ENCODE measurements at regions not wholly inside any gene's neighbourhood (a gene's known extent, or its start where the extent isn't known, plus 50 kb on each side); places are given as distances from the start of the nearest gene placed in this dataset.

DNA sequence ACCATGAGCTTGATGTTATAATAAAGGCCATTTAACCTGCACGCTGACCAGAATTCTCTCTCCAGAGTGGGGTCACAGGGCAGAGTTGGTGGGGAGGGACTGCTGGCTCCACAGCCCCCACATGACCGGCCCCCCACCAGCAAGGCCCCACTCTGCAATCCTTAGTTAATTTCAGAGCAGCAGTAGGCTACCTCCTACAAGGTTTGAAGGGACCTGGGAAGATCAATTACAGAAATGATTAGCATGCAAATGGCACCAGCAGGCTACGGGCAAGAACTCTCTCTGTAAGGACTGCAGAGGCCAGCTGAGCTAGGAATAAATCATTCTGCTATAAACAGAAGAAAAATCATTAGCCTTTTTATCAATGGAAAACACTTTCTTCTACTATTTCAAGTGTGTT, 135.3 kb downstream of the C1D start:
- H3K36me3 ChIP-seq (ENCODE audit: insufficient read depth, low read length) = no peaks in the 10 kb centered on the region

DNA sequence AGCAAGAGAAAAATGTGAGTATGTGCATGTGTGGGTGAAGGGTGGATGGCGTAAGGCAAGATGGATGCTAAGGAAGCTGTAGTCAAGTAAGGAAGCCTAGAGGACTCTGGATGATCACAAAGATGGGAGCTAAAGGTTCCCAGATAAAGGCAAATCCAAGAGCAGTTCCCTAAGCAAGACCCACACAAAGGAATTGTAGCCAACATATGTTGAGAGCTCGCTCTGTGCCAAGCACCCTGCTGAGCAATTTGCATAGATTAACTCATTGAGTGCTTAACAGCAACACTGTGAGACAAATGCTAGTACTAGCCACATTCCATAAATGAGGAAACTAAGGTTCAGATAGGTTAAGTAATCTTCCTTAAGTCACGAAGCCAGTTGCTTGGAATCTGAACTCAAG, 132.6 kb downstream of the C1D start:
- no peaks in the 10 kb centered on the region for H3K9me3 ChIP-seq (ENCODE audit: low read length)
- H3K9me2 ChIP-seq (replicated peaks; ENCODE audit: insufficient read depth, low read length) = no peaks in the 10 kb centered on the region
- no peak overlapping the region for H3K4me2 ChIP-seq (ENCODE audit: low read depth, low read length, poor library complexity, severe bottlenecking)
- H2AFZ ChIP-seq (ENCODE audit: low read length) = no peak overlapping the region
- no peaks in the 10 kb centered on the region for H3K36me3 ChIP-seq (ENCODE audit: insufficient read depth, low read length)
- H3K9ac ChIP-seq (ENCODE audit: low read length) = no peak overlapping the region
- no peak overlapping the region for H3K4me3 ChIP-seq (ENCODE audit: low read length)
- no peaks in the 10 kb centered on the region for H4K20me1 ChIP-seq (ENCODE audit: insufficient read depth, low read depth, low read length)
- no peak overlapping the region for H3K27ac ChIP-seq (ENCODE audit: low read length)
- H3K27me3 ChIP-seq (ENCODE audit: low read length) = no peaks in the 10 kb centered on the region
- H3K79me2 ChIP-seq (ENCODE audit: low read length) = no peaks in the 10 kb centered on the region
- H3K4me1 ChIP-seq (ENCODE audit: low read length) = no peaks in the 10 kb centered on the region
- no peak for DNase-seq

More for the DNA sequence above, 135.3 kb downstream of the C1D start:
- Histone ChIP-seq H3K9me2 (replicated peaks; ENCODE audit: insufficient read depth, low read length) (no peaks in the 10 kb centered on the region), H3K9me3 (ENCODE audit: low read length) (no peaks in the 10 kb centered on the region), H3K27me3 (ENCODE audit: low read length) (no peaks in the 10 kb centered on the region), H3K4me3 (ENCODE audit: low read length) (no peak overlapping the region), H4K20me1 (ENCODE audit: insufficient read depth, low read depth, low read length) (no peaks in the 10 kb centered on the region), H3K27ac (ENCODE audit: low read length) (no peak overlapping the region), H3K4me2 (ENCODE audit: low read depth, low read length, poor library complexity, severe bottlenecking) (no peak overlapping the region), H3K9ac (ENCODE audit: low read length) (no peak overlapping the region), H3K79me2 (ENCODE audit: low read length) (no peaks in the 10 kb centered on the region), H2AFZ (ENCODE audit: low read length) (no peak overlapping the region), H3K4me1 (ENCODE audit: low read length) (no peaks in the 10 kb centered on the region)
- DNase-seq = no peak

DNA sequence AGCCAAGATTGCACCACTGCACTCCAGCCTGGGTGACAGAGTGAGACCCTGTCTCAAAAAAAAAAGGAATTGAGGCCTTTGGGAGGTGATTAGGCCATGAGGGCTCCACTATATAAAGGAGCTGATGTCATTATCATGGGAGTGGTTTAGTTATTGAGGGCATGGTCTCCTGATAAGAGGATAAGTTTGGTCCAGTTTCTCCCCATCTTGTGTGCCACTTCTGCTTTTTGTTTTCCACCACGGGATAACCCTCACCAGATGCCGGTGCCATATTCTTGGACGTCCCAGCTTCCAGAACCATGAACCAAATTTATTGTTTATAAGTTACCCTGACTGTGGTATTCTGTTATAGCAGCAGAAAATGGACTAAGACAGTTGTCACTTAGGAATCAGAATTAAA, 125.8 kb downstream of the C1D start:
- H3K36me3 ChIP-seq (ENCODE audit: insufficient read depth, low read length) = no peaks in the 10 kb centered on the region
- H3K79me2 ChIP-seq (ENCODE audit: low read length) = no peaks in the 10 kb centered on the region
- no peak overlapping the region for H3K9ac ChIP-seq (ENCODE audit: low read length)
- H3K27ac ChIP-seq (ENCODE audit: low read length) = no peak overlapping the region
- no peaks in the 10 kb centered on the region for H3K9me2 ChIP-seq (replicated peaks; ENCODE audit: insufficient read depth, low read length)
- H3K4me1 ChIP-seq (ENCODE audit: low read length) = no peaks in the 10 kb centered on the region
- H2AFZ ChIP-seq (ENCODE audit: low read length) = no peak overlapping the region
- no peaks in the 10 kb centered on the region; the same call in 1 of the 2 replicates for H3K27me3 ChIP-seq (ENCODE audit: low read length)
- H3K4me2 ChIP-seq (ENCODE audit: low read depth, low read length, poor library complexity, severe bottlenecking) = no peak overlapping the region
- no peak overlapping the region for H3K4me3 ChIP-seq (ENCODE audit: low read length)
- DNase-seq = no peak
- no peaks in the 10 kb centered on the region for H4K20me1 ChIP-seq (ENCODE audit: insufficient read depth, low read depth, low read length)
- H3K9me3 ChIP-seq (ENCODE audit: low read length) = no peaks in the 10 kb centered on the region

DNA sequence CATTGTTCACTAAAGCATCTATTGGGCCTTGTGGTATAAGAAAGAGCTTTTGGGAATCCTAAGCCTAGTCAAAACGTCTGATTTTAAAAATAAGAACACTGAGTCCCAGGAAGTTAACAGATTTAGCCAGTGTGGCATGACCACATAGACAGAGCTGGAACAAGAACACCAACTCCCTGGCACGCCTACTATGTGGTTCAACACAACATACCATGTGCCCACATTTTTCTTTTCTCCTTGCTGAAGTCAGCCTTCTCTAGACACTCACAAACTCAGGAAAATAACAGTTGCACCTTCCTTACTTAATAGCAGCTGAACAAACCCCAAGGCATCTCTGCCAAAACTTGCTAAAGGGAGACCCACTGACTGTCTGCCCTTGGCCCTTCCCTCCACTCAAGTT, 124.8 kb downstream of the C1D start:
- Histone ChIP-seq H2AFZ (ENCODE audit: low read length) (no peak overlapping the region), H3K4me1 (ENCODE audit: low read length) (no peaks in the 10 kb centered on the region), H3K4me3 (ENCODE audit: low read length) (no peak overlapping the region)

DNA sequence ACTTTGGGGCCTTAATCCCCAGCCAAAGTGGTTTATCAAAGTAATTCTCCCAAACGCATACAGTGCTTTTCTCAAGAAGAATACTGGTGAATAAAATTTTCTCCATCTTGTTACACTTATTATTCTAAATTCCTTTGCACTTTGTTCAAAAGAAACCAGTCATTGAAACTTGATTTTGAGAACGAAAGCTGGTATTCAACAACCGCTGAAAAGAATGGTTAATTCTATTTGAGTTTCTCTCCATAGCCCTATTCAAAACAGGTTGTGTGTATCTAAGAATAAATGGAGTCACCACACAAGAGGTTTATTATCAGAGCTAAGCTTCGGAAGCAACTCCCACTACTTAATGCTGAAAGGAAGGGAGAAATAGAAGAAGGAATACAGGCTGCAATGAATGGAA, 117.7 kb downstream of the C1D start:
- no peak overlapping the region for H3K4me3 ChIP-seq (ENCODE audit: low read length)
- no peaks in the 10 kb centered on the region for H3K79me2 ChIP-seq (ENCODE audit: low read length)
- H3K4me1 ChIP-seq (ENCODE audit: low read length) = no peaks in the 10 kb centered on the region
- H3K9me3 ChIP-seq (ENCODE audit: low read length) = no peaks in the 10 kb centered on the region
- H3K36me3 ChIP-seq (ENCODE audit: insufficient read depth, low read length) = no peaks in the 10 kb centered on the region
- no peak overlapping the region for H3K27ac ChIP-seq (ENCODE audit: low read length)
- no peaks in the 10 kb centered on the region for H3K9me2 ChIP-seq (replicated peaks; ENCODE audit: insufficient read depth, low read length)
- no peaks in the 10 kb centered on the region; the same call in 1 of the 2 replicates for H3K27me3 ChIP-seq (ENCODE audit: low read length)
- no peak overlapping the region for H3K9ac ChIP-seq (ENCODE audit: low read length)
- H3K4me2 ChIP-seq (ENCODE audit: low read depth, low read length, poor library complexity, severe bottlenecking) = no peak overlapping the region
- no peak overlapping the region for H2AFZ ChIP-seq (ENCODE audit: low read length)
- DNase-seq = no peak
- H4K20me1 ChIP-seq (ENCODE audit: insufficient read depth, low read depth, low read length) = no peaks in the 10 kb centered on the region

More for the DNA sequence above, 124.8 kb downstream of the C1D start:
- no peak overlapping the region for H3K4me2 ChIP-seq (ENCODE audit: low read depth, low read length, poor library complexity, severe bottlenecking)
- no peak for DNase-seq
- H3K9me3 ChIP-seq (ENCODE audit: low read length) = no peaks in the 10 kb centered on the region
- no peaks in the 10 kb centered on the region for H3K36me3 ChIP-seq (ENCODE audit: insufficient read depth, low read length)
- H3K9ac ChIP-seq (ENCODE audit: low read length) = no peak overlapping the region
- no peaks in the 10 kb centered on the region for H4K20me1 ChIP-seq (ENCODE audit: insufficient read depth, low read depth, low read length)
- no peaks in the 10 kb centered on the region for H3K9me2 ChIP-seq (replicated peaks; ENCODE audit: insufficient read depth, low read length)
- H3K27ac ChIP-seq (ENCODE audit: low read length) = no peak overlapping the region
- no peaks in the 10 kb centered on the region; the same call in 1 of the 2 replicates for H3K27me3 ChIP-seq (ENCODE audit: low read length)
- H3K79me2 ChIP-seq (ENCODE audit: low read length) = no peaks in the 10 kb centered on the region

DNA sequence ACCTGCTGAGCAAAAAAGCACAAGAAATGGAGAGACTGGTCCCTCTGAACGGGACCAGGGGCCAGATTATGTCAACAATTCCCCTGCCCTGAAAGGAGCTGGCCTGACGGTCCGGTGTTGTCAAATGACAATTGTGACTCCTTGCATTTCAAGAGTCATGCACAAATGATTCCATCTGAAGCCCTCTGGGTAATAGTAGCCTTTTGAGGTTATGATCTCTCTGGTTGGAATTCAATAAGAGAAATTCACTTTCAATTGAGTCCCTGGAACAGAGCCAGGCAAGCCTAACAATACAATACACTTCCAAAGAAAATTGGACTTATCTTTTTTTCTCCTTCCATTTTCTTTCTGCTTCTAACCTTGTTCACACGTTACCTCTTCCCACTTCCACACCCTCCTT, 116.9 kb downstream of the C1D start:
- no peaks in the 10 kb centered on the region for H3K27me3 ChIP-seq (ENCODE audit: low read length)
- H3K4me2 ChIP-seq (ENCODE audit: low read depth, low read length, poor library complexity, severe bottlenecking) = no peak overlapping the region
- no peak for DNase-seq
- no peak overlapping the region for H3K4me3 ChIP-seq (ENCODE audit: low read length)
- H3K9me2 ChIP-seq (replicated peaks; ENCODE audit: insufficient read depth, low read length) = no peaks in the 10 kb centered on the region
- H3K36me3 ChIP-seq (ENCODE audit: insufficient read depth, low read length) = no peaks in the 10 kb centered on the region
- no peaks in the 10 kb centered on the region for H3K4me1 ChIP-seq (ENCODE audit: low read length)
- H3K9ac ChIP-seq (ENCODE audit: low read length) = no peak overlapping the region
- H3K9me3 ChIP-seq (ENCODE audit: low read length) = no peaks in the 10 kb centered on the region
- H2AFZ ChIP-seq (ENCODE audit: low read length) = no peak overlapping the region
- no peaks in the 10 kb centered on the region for H3K79me2 ChIP-seq (ENCODE audit: low read length)
- H3K27ac ChIP-seq (ENCODE audit: low read length) = no peak overlapping the region
- no peaks in the 10 kb centered on the region for H4K20me1 ChIP-seq (ENCODE audit: insufficient read depth, low read depth, low read length)

DNA sequence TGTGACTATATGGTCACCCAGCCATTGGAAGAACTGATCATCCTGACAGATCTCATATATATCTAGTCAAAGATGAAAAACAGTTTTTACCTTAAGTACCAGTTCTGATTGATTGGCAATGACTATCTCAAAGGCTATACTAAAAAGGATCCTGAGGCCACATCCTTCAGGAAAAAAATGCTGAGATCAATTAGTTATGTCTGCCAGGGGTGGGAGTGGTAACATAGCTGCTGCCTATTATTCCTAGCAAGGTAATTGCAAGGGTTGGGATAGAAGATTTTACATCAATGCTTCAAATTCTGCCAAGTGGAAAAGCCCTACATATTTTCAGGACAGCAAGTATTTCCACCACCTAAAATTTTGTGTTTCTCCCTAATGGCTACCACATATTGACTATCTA, 114.7 kb downstream of the C1D start:
- Histone ChIP-seq H4K20me1 (ENCODE audit: insufficient read depth, low read depth, low read length) (no peaks in the 10 kb centered on the region), H3K4me1 (ENCODE audit: low read length) (no peaks in the 10 kb centered on the region), H3K27me3 (ENCODE audit: low read length) (no peaks in the 10 kb centered on the region), H3K4me2 (ENCODE audit: low read depth, low read length, poor library complexity, severe bottlenecking) (no peak overlapping the region), H2AFZ (ENCODE audit: low read length) (no peak overlapping the region), H3K9ac (ENCODE audit: low read length) (no peak overlapping the region), H3K79me2 (ENCODE audit: low read length) (no peaks in the 10 kb centered on the region), H3K36me3 (ENCODE audit: insufficient read depth, low read length) (no peaks in the 10 kb centered on the region), H3K9me2 (replicated peaks; ENCODE audit: insufficient read depth, low read length) (no peaks in the 10 kb centered on the region), H3K9me3 (ENCODE audit: low read length) (no peaks in the 10 kb centered on the region), H3K27ac (ENCODE audit: low read length) (no peak overlapping the region), H3K4me3 (ENCODE audit: low read length) (no peak overlapping the region)
- no peak for DNase-seq

DNA sequence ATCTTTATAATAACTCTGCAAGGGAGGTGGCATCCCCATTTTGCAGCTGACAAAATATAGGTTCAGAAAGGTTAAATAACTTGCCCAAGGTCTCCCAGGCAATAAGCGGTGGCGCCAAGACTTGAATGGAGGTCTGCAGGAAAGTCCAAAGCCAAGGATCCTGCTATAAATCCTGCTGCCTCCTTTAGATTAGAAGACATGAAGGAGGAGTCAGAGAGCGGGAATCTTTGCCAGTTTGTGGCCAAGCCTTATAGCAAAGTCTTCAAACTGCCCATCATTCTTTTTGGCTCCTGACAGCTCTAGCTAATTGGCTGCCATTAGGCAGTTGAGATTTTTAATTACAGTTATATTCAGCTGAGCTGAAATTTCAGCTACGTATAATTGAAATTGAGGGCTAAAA, 114.3 kb downstream of the C1D start:
- no peak for DNase-seq
- H3K9me3 ChIP-seq (ENCODE audit: low read length) = no peaks in the 10 kb centered on the region
- H3K27me3 ChIP-seq (ENCODE audit: low read length) = no peaks in the 10 kb centered on the region
- no peak overlapping the region for H3K9ac ChIP-seq (ENCODE audit: low read length)
- no peaks in the 10 kb centered on the region for H3K79me2 ChIP-seq (ENCODE audit: low read length)
- H3K4me2 ChIP-seq (ENCODE audit: low read depth, low read length, poor library complexity, severe bottlenecking) = no peak overlapping the region
- H3K27ac ChIP-seq (ENCODE audit: low read length) = no peak overlapping the region
- H3K9me2 ChIP-seq (replicated peaks; ENCODE audit: insufficient read depth, low read length) = no peaks in the 10 kb centered on the region
- H3K4me1 ChIP-seq (ENCODE audit: low read length) = no peaks in the 10 kb centered on the region
- H4K20me1 ChIP-seq (ENCODE audit: insufficient read depth, low read depth, low read length) = no peaks in the 10 kb centered on the region
- no peak overlapping the region for H2AFZ ChIP-seq (ENCODE audit: low read length)
- no peak overlapping the region for H3K4me3 ChIP-seq (ENCODE audit: low read length)
- H3K36me3 ChIP-seq (ENCODE audit: insufficient read depth, low read length) = no peaks in the 10 kb centered on the region

DNA sequence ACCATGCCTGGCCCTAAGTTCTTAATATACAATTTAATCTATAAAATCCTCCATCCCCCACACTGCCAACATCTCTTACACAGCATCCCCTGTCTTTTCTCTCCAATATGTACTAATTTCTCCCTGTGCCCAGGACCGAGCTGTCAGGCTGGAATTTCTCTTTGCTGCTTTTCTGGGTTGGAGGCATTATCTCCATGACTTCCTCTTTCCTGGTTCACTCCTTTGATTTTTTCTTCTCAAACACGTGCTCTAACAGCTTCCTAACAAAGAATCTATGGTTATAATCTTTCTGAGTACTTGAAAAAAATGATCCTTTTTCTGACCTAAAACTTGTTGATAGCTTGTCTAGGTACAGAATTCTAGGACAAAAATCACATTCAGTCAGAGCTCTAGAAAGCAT, 112.8 kb downstream of the C1D start:
- Histone ChIP-seq H3K27ac (ENCODE audit: low read length) (no peak overlapping the region), H4K20me1 (ENCODE audit: insufficient read depth, low read depth, low read length) (no peaks in the 10 kb centered on the region), H3K4me3 (ENCODE audit: low read length) (no peak overlapping the region), H3K9ac (ENCODE audit: low read length) (no peak overlapping the region), H3K27me3 (ENCODE audit: low read length) (no peaks in the 10 kb centered on the region), H2AFZ (ENCODE audit: low read length) (no peak overlapping the region), H3K9me3 (ENCODE audit: low read length) (no peaks in the 10 kb centered on the region), H3K4me2 (ENCODE audit: low read depth, low read length, poor library complexity, severe bottlenecking) (no peak overlapping the region), H3K9me2 (replicated peaks; ENCODE audit: insufficient read depth, low read length) (no peaks in the 10 kb centered on the region), H3K36me3 (ENCODE audit: insufficient read depth, low read length) (no peaks in the 10 kb centered on the region), H3K4me1 (ENCODE audit: low read length) (no peaks in the 10 kb centered on the region), H3K79me2 (ENCODE audit: low read length) (no peaks in the 10 kb centered on the region)
- no peak for DNase-seq

Measured in Karpas-422 (cell line).